ENCODE measurements at regions not wholly inside any gene's neighbourhood (a gene's known extent, or its start where the extent isn't known, plus 50 kb on each side); places are given as distances from the start of the nearest gene placed in this dataset.

GRCh38 chrY:17122166-17122565 lies 757.9 kb downstream of the CDY2B start:
- no peak for ATAC-seq (ENCODE audit: insufficient number of reproducible peaks, low FRiP score, low read depth)

DNA sequence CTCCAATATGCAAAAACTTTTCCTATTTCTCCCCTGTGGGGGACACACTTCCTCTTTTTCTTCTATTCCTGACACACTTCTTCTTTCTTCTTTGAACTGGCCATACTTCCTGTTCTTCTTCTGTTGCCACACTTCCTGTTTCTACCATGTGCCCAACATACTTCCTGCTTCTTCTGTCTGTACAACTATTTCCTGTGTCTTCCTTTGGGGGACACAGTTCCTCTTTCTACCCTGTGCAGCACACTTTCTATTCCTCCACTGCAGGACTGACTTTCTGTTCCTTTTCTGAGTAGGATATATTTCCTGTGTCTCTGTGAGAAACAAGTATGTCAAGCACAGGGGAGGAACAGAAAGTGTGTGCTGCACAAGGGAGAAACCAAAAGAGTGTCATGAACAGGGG lies 794.7 kb downstream of the CDY2B start:
- H3K4me3 ChIP-seq: no peak overlapping the region
- DNase-seq (ENCODE audit: low spot score) (no peak), ATAC-seq (ENCODE audit: insufficient number of reproducible peaks, low FRiP score, low read depth) (no peak)
- no peaks in the 10 kb centered on the region for H3K4me1 ChIP-seq (ENCODE audit: control insufficient read depth in 1 of 2, low read depth in 2 of 2)
- no peaks in the 10 kb centered on the region for H3K27me3 ChIP-seq (replicated peaks; ENCODE audit: insufficient read depth)
- TF ChIP-seq CTCF (IDR thresholded peaks at IDR 0.05): no peak
- H3K36me3 ChIP-seq: no peaks in the 10 kb centered on the region
- no peak overlapping the region for H3K27ac ChIP-seq
- H3K9me3 ChIP-seq: no peaks in the 10 kb centered on the region

More at GRCh38 chrY:17122166-17122565, 757.9 kb downstream of the CDY2B start:
- Histone ChIP-seq H3K4me3 (no peak overlapping the region), H3K27ac (no peak overlapping the region), H3K36me3 (no peaks in the 10 kb centered on the region), H3K9me3 (no peaks in the 10 kb centered on the region), H3K27me3 (replicated peaks; ENCODE audit: insufficient read depth) (no peaks in the 10 kb centered on the region), H3K4me1 (ENCODE audit: control insufficient read depth in 1 of 2, low read depth in 2 of 2) (no peaks in the 10 kb centered on the region)
- DNase-seq (ENCODE audit: low spot score): no peak
- TF ChIP-seq CTCF (IDR thresholded peaks at IDR 0.05): no peak

DNA sequence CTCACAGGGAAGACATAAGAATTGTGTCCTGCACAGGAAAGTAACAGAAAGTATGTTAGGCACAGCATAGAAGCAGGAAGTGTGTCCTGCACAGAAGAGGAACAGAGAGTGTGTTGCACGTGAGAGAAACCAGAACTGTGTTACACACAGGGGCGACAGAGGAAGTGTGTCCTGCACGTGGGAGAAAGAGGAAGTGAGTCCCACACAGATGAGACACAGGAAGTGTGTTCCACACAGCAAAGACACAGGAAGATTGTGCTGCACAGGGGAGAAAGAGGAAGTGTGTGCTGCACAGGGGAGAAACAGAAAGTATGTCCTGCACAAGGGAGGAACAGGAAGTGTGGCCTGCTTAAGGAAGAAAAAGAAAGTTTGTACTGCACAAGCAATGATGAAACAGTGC lies 800.1 kb downstream of the CDY2B start:
- no peak for DNase-seq (ENCODE audit: low spot score)
- H3K27me3 ChIP-seq (replicated peaks; ENCODE audit: insufficient read depth): no peaks in the 10 kb centered on the region
- no peak overlapping the region for H3K4me3 ChIP-seq
- no peak for TF ChIP-seq CTCF (IDR thresholded peaks at IDR 0.05)
- H3K36me3 ChIP-seq: no peaks in the 10 kb centered on the region
- no peaks in the 10 kb centered on the region for H3K4me1 ChIP-seq (ENCODE audit: control insufficient read depth in 1 of 2, low read depth in 2 of 2)
- no peaks in the 10 kb centered on the region for H3K9me3 ChIP-seq
- no peak overlapping the region for H3K27ac ChIP-seq
- no peak for ATAC-seq (ENCODE audit: insufficient number of reproducible peaks, low FRiP score, low read depth)

DNA sequence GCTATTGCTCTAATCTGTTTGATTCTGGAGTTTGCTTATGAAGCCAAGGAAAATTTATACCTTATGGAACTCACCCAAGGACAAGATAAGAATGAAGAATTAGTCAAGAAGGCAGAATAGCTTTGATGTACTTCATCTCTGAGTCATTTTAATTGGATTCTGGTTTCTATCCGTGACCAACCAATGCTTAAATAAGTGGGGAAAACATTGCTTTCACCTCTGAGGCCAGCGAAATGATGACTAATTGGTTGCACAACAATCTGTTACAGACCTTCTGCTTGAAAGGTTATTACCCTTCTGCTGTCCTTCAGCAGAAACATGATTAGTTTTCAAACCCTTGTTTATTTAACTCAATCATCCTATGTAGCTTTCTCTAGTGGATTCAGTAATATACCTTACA lies 812.7 kb downstream of the CDY2B start:
- H3K27ac ChIP-seq: no peak overlapping the region
- no peak for DNase-seq (ENCODE audit: low spot score)
- no peak overlapping the region for H3K4me3 ChIP-seq
- no peak for TF ChIP-seq CTCF (IDR thresholded peaks at IDR 0.05)
- no peaks in the 10 kb centered on the region for H3K36me3 ChIP-seq
- ATAC-seq (ENCODE audit: insufficient number of reproducible peaks, low FRiP score, low read depth): no peak
- no peaks in the 10 kb centered on the region for H3K27me3 ChIP-seq (replicated peaks; ENCODE audit: insufficient read depth)
- no peaks in the 10 kb centered on the region for H3K9me3 ChIP-seq
- H3K4me1 ChIP-seq (ENCODE audit: control insufficient read depth in 1 of 2, low read depth in 2 of 2): no peaks in the 10 kb centered on the region

GRCh38 chrY:17053041-17053440 lies 827.0 kb downstream of the CDY2B start:
- no peak for ATAC-seq (ENCODE audit: insufficient number of reproducible peaks, low FRiP score, low read depth)
- Histone ChIP-seq H3K27ac (no peak overlapping the region), H3K9me3 (no peaks in the 10 kb centered on the region), H3K4me1 (ENCODE audit: control insufficient read depth in 1 of 2, low read depth in 2 of 2) (no peaks in the 10 kb centered on the region), H3K27me3 (replicated peaks; ENCODE audit: insufficient read depth) (no peaks in the 10 kb centered on the region), H3K4me3 (no peak overlapping the region), H3K36me3 (no peaks in the 10 kb centered on the region)
- no peak for TF ChIP-seq CTCF (IDR thresholded peaks at IDR 0.05)
- DNase-seq (ENCODE audit: low spot score): no peak
